ENCODE measurements at regions not wholly inside any gene's neighbourhood (a gene's known extent, or its start where the extent isn't known, plus 50 kb on each side); places are given as distances from the start of the nearest gene placed in this dataset.

DNA sequence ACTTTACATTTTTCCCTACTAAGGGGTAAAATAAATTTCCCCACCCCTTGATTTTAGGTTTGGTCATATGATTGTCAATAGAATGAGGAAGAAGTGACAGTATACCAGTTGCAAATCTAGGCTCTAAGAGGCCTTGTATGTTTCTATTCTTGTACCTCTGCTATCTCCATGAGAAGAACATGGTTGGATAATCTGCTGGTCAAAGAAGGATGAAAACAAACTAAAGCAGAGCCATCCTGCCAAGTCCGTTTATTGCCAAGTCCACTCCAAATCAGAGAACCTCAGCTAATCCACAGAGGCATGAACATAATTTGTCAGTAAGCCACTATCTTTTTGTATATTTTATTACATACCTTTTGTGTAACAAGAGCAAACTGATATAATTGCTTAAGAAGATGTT, 98.0 kb downstream of the CRPPA start:
- TF ChIP-seq, protein P1, sequence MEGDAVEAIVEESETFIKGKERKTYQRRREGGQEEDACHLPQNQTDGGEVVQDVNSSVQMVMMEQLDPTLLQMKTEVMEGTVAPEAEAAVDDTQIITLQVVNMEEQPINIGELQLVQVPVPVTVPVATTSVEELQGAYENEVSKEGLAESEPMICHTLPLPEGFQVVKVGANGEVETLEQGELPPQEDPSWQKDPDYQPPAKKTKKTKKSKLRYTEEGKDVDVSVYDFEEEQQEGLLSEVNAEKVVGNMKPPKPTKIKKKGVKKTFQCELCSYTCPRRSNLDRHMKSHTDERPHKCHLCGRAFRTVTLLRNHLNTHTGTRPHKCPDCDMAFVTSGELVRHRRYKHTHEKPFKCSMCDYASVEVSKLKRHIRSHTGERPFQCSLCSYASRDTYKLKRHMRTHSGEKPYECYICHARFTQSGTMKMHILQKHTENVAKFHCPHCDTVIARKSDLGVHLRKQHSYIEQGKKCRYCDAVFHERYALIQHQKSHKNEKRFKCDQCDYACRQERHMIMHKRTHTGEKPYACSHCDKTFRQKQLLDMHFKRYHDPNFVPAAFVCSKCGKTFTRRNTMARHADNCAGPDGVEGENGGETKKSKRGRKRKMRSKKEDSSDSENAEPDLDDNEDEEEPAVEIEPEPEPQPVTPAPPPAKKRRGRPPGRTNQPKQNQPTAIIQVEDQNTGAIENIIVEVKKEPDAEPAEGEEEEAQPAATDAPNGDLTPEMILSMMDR (IDR thresholded peaks at IDR 0.05) = no peak
- no peak for TF ChIP-seq POLR2A (IDR thresholded peaks at IDR 0.05)
